ENCODE measurements at regions not wholly inside any gene's neighbourhood (a gene's known extent, or its start where the extent isn't known, plus 50 kb on each side); places are given as distances from the start of the nearest gene placed in this dataset.
"Not testable (repeated sequence)": the region's sequence is repeated elsewhere in the genome, so short reads cannot be mapped to it uniquely, and the experiment has no call there.

DNA sequence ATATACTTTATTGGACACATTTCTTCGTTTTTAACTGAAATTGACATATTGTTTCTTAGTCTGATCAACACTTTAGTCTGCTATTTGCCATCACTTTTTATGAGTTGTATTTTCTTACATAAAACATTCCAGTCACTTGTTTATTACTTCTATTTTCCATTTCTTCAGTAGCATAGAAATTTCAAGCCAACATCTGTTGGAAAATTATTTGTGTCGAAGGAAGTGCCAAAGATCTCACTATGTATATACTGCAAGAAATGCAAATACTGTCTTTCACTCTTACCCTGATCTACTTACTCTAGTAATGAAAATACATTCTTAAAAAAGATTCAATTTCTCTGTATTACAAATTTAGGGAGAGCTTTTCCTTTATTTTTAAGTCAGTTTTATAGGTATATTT is 105.9 kb downstream of the SLC17A6 start:
- Histone ChIP-seq H3K9me3 (no peaks in the 10 kb centered on the region), H3K36me3 (no peaks in the 10 kb centered on the region), H3K27me3 (no peaks in the 10 kb centered on the region), H3K4me1 (no peaks in the 10 kb centered on the region), H3K4me3 (no peak overlapping the region), H3K27ac (no peak overlapping the region)
- TF ChIP-seq, protein P1, sequence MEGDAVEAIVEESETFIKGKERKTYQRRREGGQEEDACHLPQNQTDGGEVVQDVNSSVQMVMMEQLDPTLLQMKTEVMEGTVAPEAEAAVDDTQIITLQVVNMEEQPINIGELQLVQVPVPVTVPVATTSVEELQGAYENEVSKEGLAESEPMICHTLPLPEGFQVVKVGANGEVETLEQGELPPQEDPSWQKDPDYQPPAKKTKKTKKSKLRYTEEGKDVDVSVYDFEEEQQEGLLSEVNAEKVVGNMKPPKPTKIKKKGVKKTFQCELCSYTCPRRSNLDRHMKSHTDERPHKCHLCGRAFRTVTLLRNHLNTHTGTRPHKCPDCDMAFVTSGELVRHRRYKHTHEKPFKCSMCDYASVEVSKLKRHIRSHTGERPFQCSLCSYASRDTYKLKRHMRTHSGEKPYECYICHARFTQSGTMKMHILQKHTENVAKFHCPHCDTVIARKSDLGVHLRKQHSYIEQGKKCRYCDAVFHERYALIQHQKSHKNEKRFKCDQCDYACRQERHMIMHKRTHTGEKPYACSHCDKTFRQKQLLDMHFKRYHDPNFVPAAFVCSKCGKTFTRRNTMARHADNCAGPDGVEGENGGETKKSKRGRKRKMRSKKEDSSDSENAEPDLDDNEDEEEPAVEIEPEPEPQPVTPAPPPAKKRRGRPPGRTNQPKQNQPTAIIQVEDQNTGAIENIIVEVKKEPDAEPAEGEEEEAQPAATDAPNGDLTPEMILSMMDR (IDR thresholded peaks at IDR 0.05), result no peak
- TF ChIP-seq POLR2A (IDR thresholded peaks at IDR 0.05), result no peak
- intact Hi-C loops (cut with DNase I), result no loop called here
- WGBS, 2 donors, result 40 to 41% methylated on average over 2 of the region's 2 CpGs
- no peak for DNase-seq

DNA sequence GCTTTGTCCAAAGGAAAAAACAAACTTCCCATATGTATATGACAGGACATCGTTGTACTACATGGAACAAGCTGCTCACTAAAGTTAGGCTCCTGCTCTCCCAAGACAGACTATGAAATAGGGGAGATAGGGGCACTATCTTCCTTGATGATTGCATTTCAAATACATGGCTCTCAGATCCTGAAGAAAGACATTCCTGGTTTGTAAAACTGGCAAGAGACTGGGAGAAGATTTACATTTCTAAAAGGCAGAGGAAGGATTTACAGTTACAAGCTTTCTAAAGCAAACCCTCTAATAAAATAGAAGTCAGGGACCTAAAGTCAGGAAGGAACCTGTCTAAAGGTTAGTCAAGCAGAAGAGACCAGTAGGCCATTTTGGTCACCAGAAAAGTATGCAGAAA is 103.7 kb downstream of the SLC17A6 start:
- DNase-seq, result no peak
- 13 to 21% methylated on average over 1 of the region's 1 CpG for WGBS, 2 donors
- no peak for TF ChIP-seq POLR2A (IDR thresholded peaks at IDR 0.05)
- TF ChIP-seq, protein P1 (IDR thresholded peaks at IDR 0.05), result no peak
- Histone ChIP-seq H3K9me3 (no peaks in the 10 kb centered on the region), H3K36me3 (no peaks in the 10 kb centered on the region), H3K27ac (no peak overlapping the region), H3K4me3 (no peak overlapping the region), H3K27me3 (no peaks in the 10 kb centered on the region), H3K4me1 (no peaks in the 10 kb centered on the region)
- intact Hi-C loops (cut with DNase I), result no loop called here

DNA sequence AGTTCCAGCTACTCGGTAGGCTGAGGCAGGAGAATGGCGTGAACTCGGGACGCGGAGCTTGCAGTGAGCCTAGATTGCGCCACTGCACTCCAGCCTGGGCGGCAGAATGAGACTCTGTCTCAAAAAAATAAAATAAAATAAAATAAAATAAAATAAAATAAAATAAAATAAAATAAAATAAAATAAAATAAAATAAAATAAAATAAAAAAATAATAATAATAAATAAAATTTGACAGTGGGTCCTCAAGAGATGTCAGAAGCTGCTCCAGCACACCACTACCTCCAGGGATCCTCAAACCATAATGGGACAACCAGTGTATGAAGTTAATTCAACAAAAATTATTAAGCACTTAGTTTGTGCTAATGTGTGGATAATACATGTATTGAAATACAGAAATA is 97.4 kb downstream of the SLC17A6 start:
- DNase-seq; H3K36me3 ChIP-seq; intact Hi-C loops (cut with DNase I); H3K27ac ChIP-seq; H3K4me3 ChIP-seq; H3K9me3 ChIP-seq; H3K27me3 ChIP-seq: not testable (repeated sequence)
- H3K4me1 ChIP-seq, result peaks cover 4 to 19% (median 4%) of the 10 kb centered on the region in 3 donors
- WGBS, 2 donors, result 90 to 95% methylated on average over 2 to 7 of the region's 7 CpGs

DNA sequence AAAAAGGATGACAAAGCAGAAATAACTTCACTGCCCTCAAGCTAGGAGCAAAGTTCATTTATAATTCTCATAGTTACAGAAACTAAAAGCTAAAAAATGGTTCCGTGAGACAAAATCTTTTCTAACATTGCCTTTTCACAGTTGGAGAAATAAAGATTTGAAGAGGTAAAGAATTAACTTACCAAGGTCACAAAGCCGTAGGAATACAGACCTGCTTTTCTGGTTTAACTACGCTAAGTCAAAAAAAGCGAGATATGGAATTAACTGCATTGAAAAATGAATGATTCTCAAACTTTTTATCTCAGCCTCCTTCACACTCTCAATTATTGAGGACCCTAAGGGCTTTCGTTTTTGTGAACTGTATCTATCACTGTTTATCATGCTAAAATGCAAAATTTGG is 95.3 kb downstream of the SLC17A6 start:
- peaks cover 4 to 19% (median 4%) of the 10 kb centered on the region in 3 donors for H3K4me1 ChIP-seq
- H3K4me3 ChIP-seq, result no peak overlapping the region
- TF ChIP-seq, protein P1 (IDR thresholded peaks at IDR 0.05), result no peak
- TF ChIP-seq POLR2A (IDR thresholded peaks at IDR 0.05), result no peak
- intact Hi-C loops (cut with DNase I), result no loop called here
- H3K9me3 ChIP-seq, result no peaks in the 10 kb centered on the region
- peaks cover 0 to 8% (median 0%) of the 10 kb centered on the region in 4 donors for H3K27me3 ChIP-seq
- WGBS, 2 donors, result 62 to 78% methylated on average over 5 of the region's 5 CpGs
- no peak for DNase-seq
- no peaks in the 10 kb centered on the region for H3K36me3 ChIP-seq
- peak overlapping the region in 1 of 4 donors; percentile 54 for H3K27ac ChIP-seq

DNA sequence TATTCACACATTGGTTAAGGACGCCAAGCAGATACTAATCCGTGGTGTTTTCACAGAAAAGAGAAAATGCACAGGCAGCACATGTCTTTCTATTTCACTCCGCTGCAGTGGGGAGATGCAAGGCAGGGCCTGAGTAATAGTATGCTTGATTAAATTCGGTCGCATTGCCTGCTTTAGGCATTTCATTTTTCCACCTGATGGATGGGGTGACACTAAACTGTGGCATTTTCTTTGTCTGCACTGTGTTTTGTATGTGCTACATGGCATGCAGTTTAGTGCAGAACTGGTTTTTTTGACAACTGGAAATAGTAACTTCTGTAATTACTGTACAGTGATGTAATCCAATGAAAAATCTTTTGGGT is 94.9 kb downstream of the SLC17A6 start:
- no peak for DNase-seq
- intact Hi-C loops (cut with DNase I), result no loop called here
- Histone ChIP-seq H3K9me3 (no peaks in the 10 kb centered on the region), H3K27me3 (peaks cover 0 to 8% (median 0%) of the 10 kb centered on the region in 4 donors), H3K27ac (peak overlapping the region in 3 of 4 donors; percentile 1 to 54 (median 49)), H3K4me1 (peaks cover 4 to 19% (median 4%) of the 10 kb centered on the region in 3 donors), H3K4me3 (peak overlapping the region in 3 of 4 donors; percentile 40 to 58 (median 40)), H3K36me3 (no peaks in the 10 kb centered on the region)
- 13 to 31% methylated on average over 5 of the region's 5 CpGs for WGBS, 2 donors
- TF ChIP-seq POLR2A (IDR thresholded peaks at IDR 0.05), result no peak
- TF ChIP-seq, protein P1 (IDR thresholded peaks at IDR 0.05), result no peak

All from esophagus squamous epithelium (tissue), 5 donors.